HG03175 (cell line): ENCODE measurements at regions not wholly inside any gene's neighbourhood (a gene's known extent, or its start where the extent isn't known, plus 50 kb on each side); places are given as distances from the start of the nearest gene placed in this dataset.

Experiments used
- ATAC-seq: cut with Tn5 transposase; IDR thresholded peaks from one replicate; pipeline ENCODE4 v1.9.1; 2021; ENCODE audit warnings: mild to moderate bottlenecking, moderate library complexity; ENCODE audit not compliant: unreplicated experiment

DNA sequence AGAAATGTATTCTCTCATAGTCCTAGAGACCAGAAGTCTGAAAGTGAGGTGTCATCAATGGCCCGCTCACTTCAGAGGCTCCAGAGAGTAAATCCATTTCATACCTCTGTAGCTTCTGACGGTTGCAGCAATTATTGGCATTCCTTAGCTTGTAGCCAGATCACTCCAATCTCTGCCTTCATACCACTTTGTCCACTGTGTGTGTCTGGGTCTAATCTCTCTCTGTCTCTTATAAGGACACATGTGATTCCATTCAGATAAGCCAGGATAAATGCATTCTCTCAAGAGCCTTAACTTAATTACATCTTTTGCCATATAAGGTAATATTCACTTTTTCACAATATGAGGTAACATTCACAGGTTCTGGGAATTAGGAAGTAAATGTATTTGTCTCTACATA lies 365.7 kb downstream of the GXYLT1 start:
- ATAC-seq = no peak

GRCh38 chr12:41777064-41777790 lies 367.4 kb downstream of the GXYLT1 start:
- ATAC-seq = no peak

DNA sequence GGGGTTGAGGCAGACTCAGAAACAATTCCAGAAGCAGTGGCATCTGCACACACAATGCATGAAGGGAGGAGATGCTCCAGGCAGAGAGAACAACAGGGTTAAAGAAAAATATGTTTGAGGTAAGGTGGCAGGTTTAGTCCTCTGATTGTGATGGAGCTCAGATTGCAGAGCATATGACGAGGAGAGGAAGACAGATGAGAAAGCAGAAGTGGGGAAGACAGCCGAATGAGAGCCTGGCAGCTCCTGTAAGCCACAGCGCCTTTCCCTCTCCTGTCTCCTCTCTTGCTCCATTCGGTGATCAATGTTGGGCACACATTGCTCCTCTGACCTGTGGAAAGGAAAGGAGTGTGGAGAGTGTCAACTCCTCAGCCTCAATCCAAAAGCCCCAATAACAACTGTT lies 372.2 kb downstream of the GXYLT1 start:
- no peak for ATAC-seq

DNA sequence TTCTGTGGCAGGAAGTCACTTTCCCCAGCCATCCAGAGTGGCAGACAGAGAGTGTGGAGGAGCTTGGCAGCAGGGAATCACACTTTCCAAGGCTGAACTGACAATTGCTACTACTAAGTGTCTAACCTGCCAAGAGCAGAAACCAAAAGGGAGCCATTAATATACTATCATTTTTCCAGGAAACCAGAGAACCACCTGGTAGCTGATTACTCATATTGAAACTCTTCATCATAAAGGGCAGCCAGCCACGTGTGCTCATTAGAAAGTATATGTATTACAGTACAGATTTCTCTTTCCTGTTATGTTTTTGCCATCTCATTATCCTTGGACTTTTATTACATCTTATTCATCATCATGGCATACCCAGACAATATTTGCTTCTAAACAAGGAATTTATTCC lies 374.9 kb downstream of the GXYLT1 start:
- ATAC-seq = peak; percentile 85

DNA sequence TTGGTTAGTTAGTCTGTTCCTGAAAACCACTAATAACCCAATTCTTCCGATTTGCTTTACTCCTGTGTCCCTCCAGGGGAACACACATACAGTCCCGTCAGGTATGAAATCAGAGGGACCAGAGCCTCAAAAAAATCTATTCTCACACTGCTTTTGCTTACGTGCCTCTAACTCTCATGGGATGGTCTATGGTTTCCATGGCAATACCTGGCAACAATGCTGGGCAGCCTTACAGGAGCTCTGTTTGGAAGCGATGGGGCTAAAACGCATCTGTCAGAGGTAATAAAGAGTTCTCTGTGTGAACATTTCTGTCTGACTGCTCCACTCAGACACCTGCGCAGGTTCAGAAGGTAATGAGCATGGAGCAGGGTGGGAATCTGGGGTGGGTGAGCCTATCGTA lies 376.2 kb downstream of the GXYLT1 start:
- ATAC-seq = no peak

DNA sequence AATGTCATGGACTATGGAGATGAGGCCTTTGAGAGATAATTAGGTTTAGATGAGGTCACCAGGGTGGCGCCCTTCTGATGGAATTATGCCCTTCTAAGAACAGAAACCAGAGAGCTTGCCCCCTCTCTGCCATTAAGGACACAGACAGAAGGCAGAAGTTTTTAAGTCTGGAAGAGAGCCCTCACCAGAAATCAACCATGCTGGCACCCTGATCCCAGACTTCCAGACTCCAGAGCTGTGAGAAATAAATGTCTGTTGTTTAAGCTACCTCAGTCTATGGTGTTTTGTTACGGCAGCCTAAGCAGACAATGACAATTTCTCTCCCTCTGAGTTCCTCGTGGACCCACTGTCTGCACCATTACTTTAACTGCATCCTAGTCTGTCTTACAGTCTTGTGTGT lies 382.0 kb downstream of the GXYLT1 start:
- ATAC-seq = no peak

DNA sequence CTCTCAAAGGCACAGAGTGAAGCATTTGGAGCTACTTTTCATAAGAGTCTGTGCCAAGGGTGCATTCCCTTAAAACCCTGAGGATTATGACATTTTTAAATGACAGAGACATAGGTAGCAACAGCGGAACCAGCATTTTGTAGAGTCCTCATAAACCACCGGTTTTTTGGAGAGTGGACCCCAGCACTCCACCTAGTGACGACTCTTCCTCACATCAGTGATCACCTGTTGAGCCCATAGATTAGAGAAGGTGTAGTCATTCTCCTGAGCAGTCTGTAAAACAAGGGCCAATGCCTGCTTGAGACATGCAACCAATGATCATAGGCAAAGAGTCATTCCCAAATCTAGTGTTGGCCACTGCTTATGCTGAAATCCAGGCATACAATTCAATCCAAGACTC lies 399.1 kb downstream of the GXYLT1 start:
- no peak for ATAC-seq

DNA sequence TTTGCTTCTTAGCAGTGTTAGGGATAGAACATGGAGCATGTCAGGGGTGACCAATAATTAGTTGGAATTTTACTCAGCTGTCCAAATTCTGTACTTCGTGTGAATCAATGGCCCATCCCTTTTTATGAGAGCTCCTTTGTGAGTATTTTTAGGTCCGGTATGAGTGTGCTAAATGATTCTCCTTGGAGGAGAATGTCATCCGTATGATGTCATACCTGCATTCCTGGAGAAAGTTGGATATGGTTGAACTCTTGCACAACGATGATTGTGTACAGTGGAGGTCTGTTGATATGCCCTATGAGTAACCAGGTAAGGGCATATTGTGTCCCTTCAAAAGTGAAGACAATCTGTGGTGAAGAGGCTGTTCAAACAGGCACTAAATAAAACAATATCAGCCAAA lies 400.8 kb downstream of the GXYLT1 start:
- ATAC-seq = no peak

DNA sequence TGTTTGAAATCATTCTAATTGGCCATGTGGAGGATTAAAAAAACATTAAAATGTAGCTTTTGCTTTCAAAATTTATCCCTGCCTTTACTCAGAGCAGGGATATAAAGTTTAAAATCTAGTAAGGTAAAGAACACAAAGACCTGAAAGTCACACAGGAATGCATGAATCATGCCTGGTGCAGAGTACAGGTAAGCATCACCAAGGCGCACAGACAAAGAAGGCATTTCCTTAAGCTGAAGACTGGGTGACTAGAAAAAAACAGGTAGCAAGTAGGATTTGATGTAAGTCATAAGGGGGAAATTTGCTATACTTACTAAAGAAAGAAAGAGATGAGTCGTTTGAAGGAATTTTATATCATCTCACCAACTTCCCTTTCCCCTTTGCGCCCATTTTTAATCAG lies 405.6 kb downstream of the GXYLT1 start:
- no peak for ATAC-seq

DNA sequence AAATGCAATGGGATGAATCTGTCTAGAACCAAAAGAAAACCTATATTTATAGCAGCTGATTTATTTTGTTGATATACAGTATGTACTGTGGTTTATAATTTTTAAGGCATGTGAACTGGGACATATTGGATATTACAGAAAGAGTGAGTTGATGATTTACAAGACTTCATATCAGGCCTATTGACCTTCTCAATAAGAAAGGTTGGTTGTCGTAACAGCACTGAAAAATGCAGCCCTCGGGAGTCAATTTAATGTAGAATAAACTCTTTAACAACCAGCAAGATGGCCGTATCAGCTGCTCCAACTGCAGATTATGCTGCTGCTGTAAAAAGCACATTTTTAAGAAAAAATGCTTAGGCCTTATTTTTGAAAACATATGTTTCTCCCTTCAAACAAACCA lies 407.3 kb downstream of the GXYLT1 start:
- no peak for ATAC-seq

- ATAC-seq = no peak
Observed at GRCh38 chr12:41736436-41736835, 408.2 kb downstream of the GXYLT1 start.

- no peak for ATAC-seq
Observed at GRCh38 chr12:41731691-41732090, 413.0 kb downstream of the GXYLT1 start.

- no peak for ATAC-seq
Observed at GRCh38 chr12:41731061-41731460, 413.6 kb downstream of the GXYLT1 start.

DNA sequence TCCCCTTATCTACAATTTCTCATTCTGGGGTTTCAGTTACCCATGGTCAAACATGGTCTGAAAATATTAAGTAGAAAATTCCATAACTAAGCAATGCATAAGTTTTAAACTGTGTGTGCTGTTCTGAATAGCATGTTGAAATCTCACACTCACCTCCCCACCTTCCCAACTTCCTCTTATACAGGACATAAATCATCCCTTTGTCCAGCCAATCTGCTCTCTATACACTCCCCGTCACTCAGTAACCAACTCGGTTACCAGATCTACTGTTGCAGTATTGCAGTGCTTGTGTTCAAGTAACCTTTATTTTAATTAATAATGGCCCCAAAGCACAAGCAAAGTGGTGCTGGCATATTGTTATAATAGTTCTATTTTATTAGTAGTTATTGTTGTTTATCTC lies 420.5 kb downstream of the GXYLT1 start:
- no peak for ATAC-seq

DNA sequence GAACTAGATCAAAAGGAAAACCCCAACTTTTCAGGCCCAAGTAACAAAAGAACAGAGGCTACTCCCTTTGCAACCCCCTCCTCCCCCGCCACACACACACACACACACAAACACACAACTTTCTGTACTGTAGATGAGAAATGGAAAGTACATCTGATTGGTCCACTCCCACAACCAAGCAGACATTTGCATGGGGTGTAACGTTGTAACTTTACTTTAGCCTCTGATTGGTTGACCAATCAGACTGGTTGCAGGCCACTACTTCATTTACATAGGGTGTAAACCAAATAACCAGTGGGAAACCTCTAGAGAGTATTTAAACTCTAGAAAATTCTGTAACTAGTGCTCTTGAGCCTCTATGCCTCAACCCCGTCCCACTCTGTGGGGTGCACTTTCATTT lies 425.5 kb downstream of the GXYLT1 start:
- no peak for ATAC-seq

GRCh38 chr12:41715256-41715655 lies 429.4 kb downstream of the GXYLT1 start:
- no peak for ATAC-seq

DNA sequence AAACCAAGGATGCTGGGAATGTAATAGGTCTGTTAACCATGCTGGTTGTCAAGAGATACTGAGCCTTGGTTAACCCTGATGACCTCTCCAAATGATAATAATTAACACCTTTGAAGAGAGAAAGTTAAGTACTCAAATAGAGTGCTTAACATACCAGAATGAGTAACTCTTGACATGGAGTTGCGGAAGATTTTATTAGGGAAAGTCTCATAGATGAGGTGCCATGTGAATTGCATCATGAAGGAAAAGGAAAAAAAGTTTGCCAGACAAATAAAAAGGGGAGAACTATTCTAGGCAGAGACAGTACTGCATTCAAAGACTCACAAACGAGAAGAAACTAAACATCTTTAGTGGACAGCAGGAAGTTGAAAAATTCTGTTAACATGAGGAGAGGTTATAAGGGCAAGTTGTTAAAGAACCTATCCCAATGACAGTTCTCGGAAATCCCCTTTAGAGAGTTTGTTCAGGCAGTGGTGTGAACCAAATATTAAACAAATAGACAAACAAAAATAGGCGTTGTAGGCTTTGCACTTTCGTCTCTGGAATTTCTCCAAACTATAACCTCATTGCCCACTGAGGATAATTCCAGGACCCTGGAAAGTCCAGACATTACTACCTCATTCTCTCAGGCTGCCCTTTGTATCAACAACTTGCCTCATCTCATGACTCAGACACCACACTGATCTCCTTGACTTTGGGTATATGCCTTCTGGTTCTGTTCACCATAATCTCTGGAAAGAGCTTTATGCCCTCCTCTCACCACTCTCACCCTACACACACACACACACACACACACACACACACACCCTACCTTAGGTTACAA lies 435.0 kb downstream of the GXYLT1 start:
- ATAC-seq = no peak

- no peak for ATAC-seq
Observed at GRCh38 chr12:41709012-41709411, 435.7 kb downstream of the GXYLT1 start.

- ATAC-seq = no peak
Observed at GRCh38 chr12:41706376-41706775, 438.3 kb downstream of the GXYLT1 start.

DNA sequence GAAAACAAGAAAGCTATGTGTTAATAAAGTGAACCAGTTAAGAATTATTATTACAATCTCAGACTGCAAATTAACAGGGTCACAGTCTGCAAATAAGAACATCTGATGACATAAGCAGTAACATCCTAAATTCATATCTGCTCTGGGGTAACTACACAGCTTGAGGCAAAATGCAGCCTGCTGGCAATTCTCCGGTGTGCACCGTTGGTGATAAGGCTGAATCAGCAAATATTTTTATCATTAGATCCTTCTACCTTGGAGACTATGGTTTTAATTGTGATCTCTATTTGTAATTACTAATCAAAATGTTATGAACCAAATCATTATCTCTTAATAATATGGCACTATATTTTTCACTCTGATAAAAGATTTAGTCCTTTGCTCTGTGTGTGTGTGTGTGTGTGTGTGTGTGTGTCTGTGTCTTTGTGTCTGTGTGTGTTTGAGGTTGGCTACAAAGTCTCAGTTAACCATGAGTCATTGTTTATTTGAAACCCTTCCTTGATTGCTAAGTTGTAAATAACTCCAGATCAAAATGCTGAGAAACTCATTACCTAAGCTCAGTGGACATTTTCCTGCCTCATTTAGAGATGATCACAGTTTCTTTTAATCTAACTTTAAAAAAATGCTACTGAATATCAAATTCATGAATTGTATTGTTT lies 442.6 kb downstream of the GXYLT1 start:
- no peak for ATAC-seq

- no peak for ATAC-seq
Observed at GRCh38 chr12:41700940-41701339, 443.7 kb downstream of the GXYLT1 start.

GRCh38 chr12:41699658-41700057 lies 445.0 kb downstream of the GXYLT1 start:
- no peak for ATAC-seq
